Gastrocnemius medialis (tissue), 4 donors: ENCODE measurements at regions not wholly inside any gene's neighbourhood (a gene's known extent, or its start where the extent isn't known, plus 50 kb on each side); places are given as distances from the start of the nearest gene placed in this dataset.

ENCODE experiments used
- ATAC-seq, 2 donors: fragments of 150-250 bp; one replicate each; pipeline ENCODE4 v1.9.1; 2016
- DNase-seq, 2 donors: peaks; one replicate each; pipeline ENCODE4 v3.0.0-alpha.2; 2019
- H3K27ac ChIP-seq, 4 donors: fragments of 200-600 bp; sonication (generic); 1 replicate in 1 of 4; 2 replicates in 3 of 4; pipeline ENCODE4 v1.5.1; 2016 to 2018; ENCODE audit warnings: mild to moderate bottlenecking in 2 of 4, moderate library complexity in 1 of 4
- H3K27me3 ChIP-seq, 3 donors: fragments of 200-600 bp; sonication (generic) in 2 of 3; 1 replicate in 1 of 3; 2 replicates in 2 of 3; pipeline versions ENCODE4 v1.5.1 to v1.6.0; 2016 to 2019; ENCODE audit warnings: mild to moderate bottlenecking in 1 of 3, moderate library complexity in 1 of 3
- H3K36me3 ChIP-seq, 2 donors: fragments of 200-600 bp; sonication (generic) in 1 of 2; one replicate each; pipeline ENCODE4 v1.5.1; 2017 to 2018
- H3K4me1 ChIP-seq, 2 donors: fragments of 200-600 bp; sonication (generic) in 1 of 2; one replicate each; pipeline ENCODE4 v1.5.1; 2016 to 2017; ENCODE audit warnings: mild to moderate bottlenecking in 2 of 2
- H3K4me3 ChIP-seq, 4 donors: fragments of 200-600 bp; sonication (generic) in 3 of 4; 1 replicate in 1 of 4; 2 replicates in 3 of 4; pipeline ENCODE4 v1.5.1; 2016 to 2019; ENCODE audit warnings: mild to moderate bottlenecking in 2 of 4
- H3K9me3 ChIP-seq, 3 donors: fragments of 200-600 bp; sonication (generic) in 2 of 3; 1 replicate in 1 of 3; 2 replicates in 2 of 3; pipeline ENCODE4 v1.5.1; 2016 to 2019
- POLR2A ChIP-seq, 2 donors: fragments of 450-650 bp; IDR thresholded peaks; one replicate each; pipeline ENCODE4 v1.6.1; 2017; ENCODE audit warnings: antibody characterized with exemption in 2 of 2, mild to moderate bottlenecking in 2 of 2, moderate library complexity in 2 of 2
- in situ Hi-C, 4 donors: fragments of 200-750 bp; cut with MboI; loops; one replicate each; pipeline versions ENCODE4 v1.15.0 to v1.8.0; 2017; ENCODE audit warnings: low sequenced_read_pairs in 4 of 4
- intact Hi-C: fragments of 100-400 bp; cut with DNase I; formaldehyde crosslinking; loops from one replicate; pipeline ENCODE4 v1.15.1; 2023; ENCODE audit warnings: low total_unique reads
- TF ChIP-seq, protein P1 (sequence below), 5 experiments: fragments of 450-650 bp in 3 of 5; fragments of 200-600 bp in 2 of 5; sonication (generic) in 2 of 5; IDR thresholded peaks in 4 of 5; conservative IDR thresholded peaks in 1 of 5; 1 replicate in 4 of 5; 2 replicates in 1 of 5; pipeline ENCODE4 v1.5.1; 2016 to 2019; ENCODE audit warnings: antibody characterized with exemption in 5 of 5, mild to moderate bottlenecking in 3 of 5, moderate library complexity in 3 of 5

DNA sequence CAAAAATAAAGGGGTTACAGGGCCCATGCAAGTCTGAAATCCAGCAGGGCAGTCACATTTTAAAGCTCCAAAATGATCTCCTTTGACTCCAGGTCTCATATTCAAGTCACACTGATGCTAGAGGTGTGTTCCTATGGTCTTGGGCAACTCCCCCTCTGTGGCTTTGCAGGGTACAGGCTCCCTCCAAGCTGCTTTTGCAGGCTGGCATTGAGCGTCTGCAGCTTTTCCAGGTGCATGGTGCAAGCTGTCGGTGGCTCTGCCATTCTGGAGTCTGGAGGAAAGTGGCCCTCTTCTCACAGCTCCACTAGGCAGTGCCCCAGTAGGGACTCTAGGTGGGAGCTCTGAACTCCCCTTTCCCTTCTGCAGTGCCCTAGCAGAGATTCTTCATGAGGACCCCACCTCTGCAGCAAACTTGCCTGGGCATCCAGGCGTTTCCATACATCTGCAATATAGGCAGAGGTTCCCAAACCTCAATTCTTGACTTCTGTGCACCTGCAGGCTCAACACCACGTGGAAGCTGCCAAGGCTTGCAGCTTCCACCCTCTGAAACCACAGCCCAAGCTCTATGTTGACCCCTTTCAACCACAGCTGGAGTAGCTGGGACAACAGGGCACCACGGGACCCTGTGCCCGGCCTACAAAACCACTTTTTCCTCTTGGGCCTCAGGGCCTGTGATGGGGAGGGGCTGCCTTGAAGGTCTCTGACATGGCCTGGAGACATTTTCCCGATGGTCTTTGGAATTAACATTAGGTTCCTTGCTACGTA, 80.1 kb upstream of the PLSCR5 start:
- ATAC-seq, result no peak
- intact Hi-C loops (no loop called here), in situ Hi-C loops (no loop called here)
- H3K9me3 ChIP-seq, result no peaks in the 10 kb centered on the region
- no peak for TF ChIP-seq POLR2A (IDR thresholded peaks at IDR 0.05)
- TF ChIP-seq, protein P1, sequence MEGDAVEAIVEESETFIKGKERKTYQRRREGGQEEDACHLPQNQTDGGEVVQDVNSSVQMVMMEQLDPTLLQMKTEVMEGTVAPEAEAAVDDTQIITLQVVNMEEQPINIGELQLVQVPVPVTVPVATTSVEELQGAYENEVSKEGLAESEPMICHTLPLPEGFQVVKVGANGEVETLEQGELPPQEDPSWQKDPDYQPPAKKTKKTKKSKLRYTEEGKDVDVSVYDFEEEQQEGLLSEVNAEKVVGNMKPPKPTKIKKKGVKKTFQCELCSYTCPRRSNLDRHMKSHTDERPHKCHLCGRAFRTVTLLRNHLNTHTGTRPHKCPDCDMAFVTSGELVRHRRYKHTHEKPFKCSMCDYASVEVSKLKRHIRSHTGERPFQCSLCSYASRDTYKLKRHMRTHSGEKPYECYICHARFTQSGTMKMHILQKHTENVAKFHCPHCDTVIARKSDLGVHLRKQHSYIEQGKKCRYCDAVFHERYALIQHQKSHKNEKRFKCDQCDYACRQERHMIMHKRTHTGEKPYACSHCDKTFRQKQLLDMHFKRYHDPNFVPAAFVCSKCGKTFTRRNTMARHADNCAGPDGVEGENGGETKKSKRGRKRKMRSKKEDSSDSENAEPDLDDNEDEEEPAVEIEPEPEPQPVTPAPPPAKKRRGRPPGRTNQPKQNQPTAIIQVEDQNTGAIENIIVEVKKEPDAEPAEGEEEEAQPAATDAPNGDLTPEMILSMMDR (IDR thresholded peaks at IDR 0.05 in 4 of 5, conservative IDR thresholded peaks at IDR 0.05 in 1 of 5), result no peak
- no peaks in the 10 kb centered on the region for H3K27me3 ChIP-seq
- no peak overlapping the region for H3K27ac ChIP-seq
- no peaks in the 10 kb centered on the region for H3K36me3 ChIP-seq
- H3K4me3 ChIP-seq, result no peak overlapping the region
- H3K4me1 ChIP-seq, result no peaks in the 10 kb centered on the region
- DNase-seq, result no peak

DNA sequence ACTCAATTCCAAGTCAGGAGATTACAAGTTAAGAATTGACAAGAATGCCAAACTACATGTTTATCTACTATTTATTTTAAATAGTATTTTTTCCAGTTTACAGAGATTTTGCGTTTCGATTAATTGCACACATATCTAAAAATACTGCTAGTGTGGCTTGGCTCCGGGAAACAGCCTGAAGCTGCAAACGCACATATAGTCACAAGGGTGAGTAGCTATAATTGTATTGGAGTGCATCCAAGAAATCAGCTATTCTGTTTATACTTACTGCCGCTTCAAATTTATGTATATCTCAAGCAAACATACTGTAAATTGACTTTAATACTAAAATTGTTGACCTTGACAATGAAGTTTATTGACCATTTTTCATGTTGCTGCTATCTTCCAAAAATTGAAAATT, 77.0 kb upstream of the PLSCR5 start:
- no peak overlapping the region for H3K4me3 ChIP-seq
- no peak for ATAC-seq
- no peaks in the 10 kb centered on the region for H3K36me3 ChIP-seq
- TF ChIP-seq, protein P1 (IDR thresholded peaks at IDR 0.05 in 4 of 5, conservative IDR thresholded peaks at IDR 0.05 in 1 of 5), result no peak
- TF ChIP-seq POLR2A (IDR thresholded peaks at IDR 0.05), result no peak
- no peaks in the 10 kb centered on the region for H3K9me3 ChIP-seq
- no peak for DNase-seq
- H3K4me1 ChIP-seq, result no peaks in the 10 kb centered on the region
- intact Hi-C loops (no loop called here), in situ Hi-C loops (no loop called here)
- no peaks in the 10 kb centered on the region for H3K27me3 ChIP-seq
- no peak overlapping the region for H3K27ac ChIP-seq

DNA sequence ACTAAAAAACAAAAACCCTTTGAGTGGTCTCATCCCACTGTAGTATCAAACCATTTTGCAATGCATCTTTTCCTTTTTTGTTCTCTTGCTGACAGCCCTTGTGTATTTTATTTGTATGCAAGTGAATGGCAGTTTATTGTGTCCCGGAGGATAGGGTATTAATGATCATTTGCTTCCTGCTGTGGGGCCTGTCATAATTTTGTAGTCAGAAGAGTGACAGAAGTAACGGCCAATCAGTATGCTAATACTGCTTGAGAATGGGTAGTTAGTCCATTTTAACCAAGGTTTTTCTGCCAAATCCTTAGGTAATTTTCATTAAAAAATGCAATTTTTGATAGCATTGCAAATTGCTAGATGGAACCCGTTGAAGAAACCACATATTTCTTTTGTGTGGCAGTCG, 75.5 kb upstream of the PLSCR5 start:
- in situ Hi-C loops, result no loop called here
- Histone ChIP-seq H3K4me1 (no peaks in the 10 kb centered on the region), H3K27me3 (no peaks in the 10 kb centered on the region), H3K4me3 (no peak overlapping the region), H3K9me3 (no peaks in the 10 kb centered on the region), H3K27ac (no peak overlapping the region), H3K36me3 (no peaks in the 10 kb centered on the region)
- ATAC-seq (no peak), DNase-seq (no peak)
- TF ChIP-seq, protein P1 (IDR thresholded peaks at IDR 0.05 in 4 of 5, conservative IDR thresholded peaks at IDR 0.05 in 1 of 5), result no peak
- TF ChIP-seq POLR2A (IDR thresholded peaks at IDR 0.05), result no peak
- intact Hi-C loops, result no loop called here

DNA sequence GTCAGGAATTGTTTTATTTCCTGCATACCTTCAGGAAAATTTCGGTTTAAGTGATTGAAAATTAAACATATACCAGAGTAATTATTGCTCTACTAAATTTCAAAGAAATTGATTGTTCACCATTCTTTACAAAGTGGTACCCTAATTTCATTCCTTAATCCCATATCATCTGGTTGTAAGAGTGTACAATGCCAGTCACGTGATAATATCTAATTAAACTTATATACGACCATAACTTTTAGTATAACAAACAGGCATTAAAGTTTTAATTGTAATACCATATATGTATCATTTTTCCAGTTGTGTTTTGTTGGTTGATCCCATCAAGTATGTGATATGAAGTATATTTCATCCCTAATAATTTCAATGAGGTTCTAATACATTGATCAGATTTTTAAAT, 74.8 kb upstream of the PLSCR5 start:
- no peak for DNase-seq
- in situ Hi-C loops (no loop called here), intact Hi-C loops (no loop called here)
- Histone ChIP-seq H3K4me3 (no peak overlapping the region), H3K27ac (no peak overlapping the region), H3K36me3 (no peaks in the 10 kb centered on the region), H3K27me3 (no peaks in the 10 kb centered on the region), H3K4me1 (no peaks in the 10 kb centered on the region), H3K9me3 (no peaks in the 10 kb centered on the region)
- TF ChIP-seq, protein P1 (IDR thresholded peaks at IDR 0.05 in 4 of 5, conservative IDR thresholded peaks at IDR 0.05 in 1 of 5), result no peak
- no peak for TF ChIP-seq POLR2A (IDR thresholded peaks at IDR 0.05)
- no peak for ATAC-seq

DNA sequence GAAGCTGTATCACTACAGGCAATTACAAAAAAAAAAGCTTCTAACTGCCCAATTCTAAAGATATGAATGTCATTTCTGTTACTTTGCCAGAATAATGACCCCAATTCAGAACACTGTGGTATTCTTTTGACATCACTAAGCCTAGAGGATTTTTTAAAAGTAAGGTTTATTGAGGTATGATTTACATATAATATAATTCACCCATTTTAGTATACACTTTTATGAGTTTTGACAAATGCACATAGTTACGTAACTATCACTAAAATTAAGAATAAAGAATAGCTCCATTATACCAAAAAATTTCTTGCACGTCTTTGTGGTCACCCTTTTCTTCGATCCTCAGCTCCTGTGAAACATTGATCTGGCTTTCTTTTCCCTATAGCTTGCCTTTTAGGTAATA, 74.0 kb upstream of the PLSCR5 start:
- no peaks in the 10 kb centered on the region for H3K4me1 ChIP-seq
- in situ Hi-C loops, result no loop called here
- H3K36me3 ChIP-seq, result no peaks in the 10 kb centered on the region
- H3K9me3 ChIP-seq, result no peaks in the 10 kb centered on the region
- no peak overlapping the region for H3K4me3 ChIP-seq
- DNase-seq (no peak), ATAC-seq (no peak)
- no peaks in the 10 kb centered on the region for H3K27me3 ChIP-seq
- no peak overlapping the region for H3K27ac ChIP-seq
- intact Hi-C loops, result no loop called here
- TF ChIP-seq, protein P1 (IDR thresholded peaks at IDR 0.05 in 4 of 5, conservative IDR thresholded peaks at IDR 0.05 in 1 of 5), result no peak
- no peak for TF ChIP-seq POLR2A (IDR thresholded peaks at IDR 0.05)
